ENCODE measurements at regions not wholly inside any gene's neighbourhood (a gene's known extent, or its start where the extent isn't known, plus 50 kb on each side); places are given as distances from the start of the nearest gene placed in this dataset.

GRCh38 chr9:7285199-7285598 lies 514.4 kb downstream of the DMAC1 start:
- TF ChIP-seq CTCF (IDR thresholded peaks at IDR 0.05) (no peak), POLR2A (IDR thresholded peaks at IDR 0.05) (no peak), EP300 (IDR thresholded peaks at IDR 0.05) (no peak)
- Histone ChIP-seq H3K27me3 (no peaks in the 10 kb centered on the region), H3K36me3 (no peaks in the 10 kb centered on the region), H3K4me1 (ENCODE audit: insufficient read depth) (no peaks in the 10 kb centered on the region), H3K27ac (no peak overlapping the region), H3K9me3 (no peaks in the 10 kb centered on the region), H3K4me3 (no peak overlapping the region)
- no peak for DNase-seq
- WGBS, 3 donors = 50 to 73% (median 66%) methylated on average over 5 of the region's 5 CpGs
- intact Hi-C loops (cut with DNase I) = no loop called here

GRCh38 chr9:7284517-7284916 lies 515.1 kb downstream of the DMAC1 start:
- no peaks in the 10 kb centered on the region for H3K4me1 ChIP-seq (ENCODE audit: insufficient read depth)
- no peaks in the 10 kb centered on the region for H3K9me3 ChIP-seq
- TF ChIP-seq CTCF (IDR thresholded peaks at IDR 0.05) = no peak
- no peak for TF ChIP-seq EP300 (IDR thresholded peaks at IDR 0.05)
- no peak for TF ChIP-seq POLR2A (IDR thresholded peaks at IDR 0.05)
- H3K36me3 ChIP-seq = no peaks in the 10 kb centered on the region
- no peak overlapping the region for H3K27ac ChIP-seq
- WGBS, 3 donors = 22 to 61% (median 49%) methylated on average over 2 of the region's 2 CpGs
- intact Hi-C loops (cut with DNase I) = no loop called here
- H3K27me3 ChIP-seq = no peaks in the 10 kb centered on the region
- no peak for DNase-seq
- H3K4me3 ChIP-seq = no peak overlapping the region

- Histone ChIP-seq H3K27me3 (no peaks in the 10 kb centered on the region), H3K36me3 (no peaks in the 10 kb centered on the region), H3K4me1 (ENCODE audit: insufficient read depth) (no peaks in the 10 kb centered on the region), H3K4me3 (no peak overlapping the region), H3K27ac (no peak overlapping the region), H3K9me3 (no peaks in the 10 kb centered on the region)
- 89 to 95% (median 90%) methylated on average over 1 of the region's 1 CpG for WGBS, 3 donors
- no peak for TF ChIP-seq CTCF (IDR thresholded peaks at IDR 0.05)
- intact Hi-C loops (cut with DNase I) = no loop called here
- no peak for DNase-seq
These were observed 515.5 kb downstream of the DMAC1 start for GRCh38 chr9:7284117-7284516.

- TF ChIP-seq EP300 (IDR thresholded peaks at IDR 0.05) (no peak), POLR2A (IDR thresholded peaks at IDR 0.05) (no peak), CTCF (IDR thresholded peaks at IDR 0.05) (no peak)
- WGBS, 3 donors = 41 to 46% (median 43%) methylated on average over 5 of the region's 5 CpGs
- H3K27me3 ChIP-seq = no peaks in the 10 kb centered on the region
- no peak overlapping the region for H3K4me3 ChIP-seq
- no peaks in the 10 kb centered on the region for H3K36me3 ChIP-seq
- H3K4me1 ChIP-seq (ENCODE audit: insufficient read depth) = no peaks in the 10 kb centered on the region
- H3K9me3 ChIP-seq = no peaks in the 10 kb centered on the region
- no peak overlapping the region for H3K27ac ChIP-seq
- peak in 3 of 5 donors; percentile 16 to 38 (median 16) for DNase-seq
- intact Hi-C loops (cut with DNase I) = no loop called here
These were observed 515.8 kb downstream of the KDM4C start for GRCh38 chr9:7273575-7273974.
